ENCODE measurements at regions not wholly inside any gene's neighbourhood (a gene's known extent, or its start where the extent isn't known, plus 50 kb on each side); places are given as distances from the start of the nearest gene placed in this dataset.

GRCh38 chr5:51033215-51033614, 350.0 kb upstream of the ISL1 start:
- Mint-ChIP-seq H3K4me3 (no peak overlapping the region), H3K27me3 (no peaks in the 10 kb centered on the region), H3K27ac (no peak overlapping the region), H3K9me3 (peaks cover 6% of the 10 kb centered on the region), H3K36me3 (no peaks in the 10 kb centered on the region), H3K4me1 (ENCODE audit: low read depth in 2 of 2) (no peaks in the 10 kb centered on the region)
- ATAC-seq (no peak), DNase-seq (ENCODE audit: low spot score) (no peak)

GRCh38 chr5:51034222-51034901, 348.9 kb upstream of the ISL1 start:
- no peak overlapping the region for H3K4me3 Mint-ChIP-seq
- no peak for ATAC-seq
- H3K27ac Mint-ChIP-seq, result no peak overlapping the region
- H3K27me3 Mint-ChIP-seq, result no peaks in the 10 kb centered on the region
- DNase-seq (ENCODE audit: low spot score), result no peak
- peaks cover 6% of the 10 kb centered on the region for H3K9me3 Mint-ChIP-seq
- no peaks in the 10 kb centered on the region for H3K36me3 Mint-ChIP-seq
- H3K4me1 Mint-ChIP-seq (ENCODE audit: low read depth in 2 of 2), result no peaks in the 10 kb centered on the region

- no peaks in the 10 kb centered on the region for H3K36me3 Mint-ChIP-seq
Measured at GRCh38 chr5:51039424-51040329, 343.6 kb upstream of the ISL1 start.

GRCh38 chr5:51043745-51044144, 339.5 kb upstream of the ISL1 start:
- DNase-seq (ENCODE audit: low spot score) (no peak), ATAC-seq (no peak)
- H3K4me1 Mint-ChIP-seq (ENCODE audit: low read depth in 2 of 2), result no peaks in the 10 kb centered on the region
- H3K27ac Mint-ChIP-seq, result no peak overlapping the region
- peaks cover 5% of the 10 kb centered on the region for H3K9me3 Mint-ChIP-seq
- no peak overlapping the region for H3K4me3 Mint-ChIP-seq
- H3K36me3 Mint-ChIP-seq, result no peaks in the 10 kb centered on the region
- no peaks in the 10 kb centered on the region for H3K27me3 Mint-ChIP-seq

More at GRCh38 chr5:51039424-51040329, 343.6 kb upstream of the ISL1 start:
- Mint-ChIP-seq H3K9me3 (peaks cover 5% of the 10 kb centered on the region), H3K4me3 (no peak overlapping the region), H3K27ac (no peak overlapping the region), H3K27me3 (no peaks in the 10 kb centered on the region), H3K4me1 (ENCODE audit: low read depth in 2 of 2) (no peaks in the 10 kb centered on the region)
- DNase-seq (ENCODE audit: low spot score), result no peak
- no peak for ATAC-seq

- peaks cover 9% of the 10 kb centered on the region for H3K9me3 Mint-ChIP-seq
Measured at GRCh38 chr5:51047369-51047768, 335.9 kb upstream of the ISL1 start.

GRCh38 chr5:51053361-51053760, 329.9 kb upstream of the ISL1 start:
- Mint-ChIP-seq H3K4me1 (ENCODE audit: low read depth in 2 of 2) (no peaks in the 10 kb centered on the region), H3K36me3 (no peaks in the 10 kb centered on the region), H3K9me3 (peaks cover 10% of the 10 kb centered on the region), H3K4me3 (no peak overlapping the region), H3K27me3 (no peaks in the 10 kb centered on the region), H3K27ac (no peak overlapping the region)
- DNase-seq (ENCODE audit: low spot score) (no peak), ATAC-seq (no peak)

More at GRCh38 chr5:51047369-51047768, 335.9 kb upstream of the ISL1 start:
- no peak for ATAC-seq
- no peak for DNase-seq (ENCODE audit: low spot score)
- no peaks in the 10 kb centered on the region for H3K4me1 Mint-ChIP-seq (ENCODE audit: low read depth in 2 of 2)
- no peak overlapping the region for H3K27ac Mint-ChIP-seq
- no peaks in the 10 kb centered on the region for H3K36me3 Mint-ChIP-seq
- H3K4me3 Mint-ChIP-seq, result no peak overlapping the region
- H3K27me3 Mint-ChIP-seq, result no peaks in the 10 kb centered on the region

- DNase-seq (ENCODE audit: low spot score) (no peak), ATAC-seq (no peak)
- H3K27me3 Mint-ChIP-seq, result no peaks in the 10 kb centered on the region
- H3K27ac Mint-ChIP-seq, result no peak overlapping the region
- no peaks in the 10 kb centered on the region for H3K4me1 Mint-ChIP-seq (ENCODE audit: low read depth in 2 of 2)
- peaks cover 13% of the 10 kb centered on the region for H3K9me3 Mint-ChIP-seq
- H3K36me3 Mint-ChIP-seq, result peaks cover 7% of the 10 kb centered on the region
- H3K4me3 Mint-ChIP-seq, result no peak overlapping the region
Measured at GRCh38 chr5:51060953-51061352, 322.3 kb upstream of the ISL1 start.

- Mint-ChIP-seq H3K27ac (no peak overlapping the region), H3K27me3 (no peaks in the 10 kb centered on the region), H3K4me3 (no peak overlapping the region), H3K4me1 (ENCODE audit: low read depth in 2 of 2) (no peaks in the 10 kb centered on the region), H3K36me3 (no peaks in the 10 kb centered on the region), H3K9me3 (peaks cover 18% of the 10 kb centered on the region)
- no peak for ATAC-seq
- DNase-seq (ENCODE audit: low spot score), result no peak
Measured at GRCh38 chr5:51072937-51073336, 310.3 kb upstream of the ISL1 start.

- ATAC-seq, result no peak
- no peak overlapping the region for H3K27ac Mint-ChIP-seq
- H3K4me3 Mint-ChIP-seq, result no peak overlapping the region
- H3K4me1 Mint-ChIP-seq (ENCODE audit: low read depth in 2 of 2), result no peaks in the 10 kb centered on the region
- no peaks in the 10 kb centered on the region for H3K36me3 Mint-ChIP-seq
- H3K27me3 Mint-ChIP-seq, result no peaks in the 10 kb centered on the region
- DNase-seq (ENCODE audit: low spot score), result no peak
- H3K9me3 Mint-ChIP-seq, result peaks cover 4% of the 10 kb centered on the region
Measured at GRCh38 chr5:51082741-51083140, 300.5 kb upstream of the ISL1 start.

- H3K27me3 Mint-ChIP-seq, result no peaks in the 10 kb centered on the region
- ATAC-seq (no peak), DNase-seq (ENCODE audit: low spot score) (no peak)
- H3K9me3 Mint-ChIP-seq, result peaks cover 3% of the 10 kb centered on the region
- no peaks in the 10 kb centered on the region for H3K36me3 Mint-ChIP-seq
- no peak overlapping the region for H3K27ac Mint-ChIP-seq
- no peak overlapping the region for H3K4me3 Mint-ChIP-seq
- H3K4me1 Mint-ChIP-seq (ENCODE audit: low read depth in 2 of 2), result no peaks in the 10 kb centered on the region
Measured at GRCh38 chr5:51091816-51092215, 291.4 kb upstream of the ISL1 start.

GRCh38 chr5:51095486-51095885, 287.8 kb upstream of the ISL1 start:
- no peaks in the 10 kb centered on the region for H3K4me1 Mint-ChIP-seq (ENCODE audit: low read depth in 2 of 2)
- no peak for DNase-seq (ENCODE audit: low spot score)
- H3K9me3 Mint-ChIP-seq, result peaks cover 3% of the 10 kb centered on the region
- H3K36me3 Mint-ChIP-seq, result no peaks in the 10 kb centered on the region
- no peak overlapping the region for H3K27ac Mint-ChIP-seq
- H3K4me3 Mint-ChIP-seq, result no peak overlapping the region
- H3K27me3 Mint-ChIP-seq, result no peaks in the 10 kb centered on the region
- ATAC-seq, result no peak

GRCh38 chr5:51096859-51097258, 286.4 kb upstream of the ISL1 start:
- no peaks in the 10 kb centered on the region for H3K36me3 Mint-ChIP-seq
- DNase-seq (ENCODE audit: low spot score) (no peak), ATAC-seq (no peak)
- no peak overlapping the region for H3K27ac Mint-ChIP-seq
- no peaks in the 10 kb centered on the region for H3K4me1 Mint-ChIP-seq (ENCODE audit: low read depth in 2 of 2)
- H3K27me3 Mint-ChIP-seq, result no peaks in the 10 kb centered on the region
- no peak overlapping the region for H3K4me3 Mint-ChIP-seq
- peaks cover 3% of the 10 kb centered on the region for H3K9me3 Mint-ChIP-seq

GRCh38 chr5:51099173-51099853, 283.9 kb upstream of the ISL1 start:
- no peak for DNase-seq (ENCODE audit: low spot score)
- Mint-ChIP-seq H3K27ac (no peak overlapping the region), H3K9me3 (peaks cover 5% of the 10 kb centered on the region), H3K36me3 (no peaks in the 10 kb centered on the region), H3K4me1 (ENCODE audit: low read depth in 2 of 2) (no peaks in the 10 kb centered on the region), H3K27me3 (no peaks in the 10 kb centered on the region), H3K4me3 (no peak overlapping the region)
- ATAC-seq, result no peak

- Mint-ChIP-seq H3K4me3 (no peak overlapping the region), H3K27me3 (no peaks in the 10 kb centered on the region), H3K9me3 (peaks cover 11% of the 10 kb centered on the region), H3K27ac (no peak overlapping the region), H3K4me1 (ENCODE audit: low read depth in 2 of 2) (no peaks in the 10 kb centered on the region), H3K36me3 (no peaks in the 10 kb centered on the region)
- ATAC-seq, result no peak
- DNase-seq (ENCODE audit: low spot score), result no peak
Measured at GRCh38 chr5:51104556-51104955, 278.7 kb upstream of the ISL1 start.

All from natural killer cell treated with Interleukin-12 subunit alpha and Interleukin-12 subunit beta and Interleukin-15 and Interleukin-18, amount 100 ng/mL, for 72 hours (primary cell).